Mammary epithelial cell (primary cell): ENCODE measurements at regions not wholly inside any gene's neighbourhood (a gene's known extent, or its start where the extent isn't known, plus 50 kb on each side); places are given as distances from the start of the nearest gene placed in this dataset.

Experiments used
- EZH2 ChIP-seq: IDR thresholded peaks from 2 replicates; pipeline ENCODE4 v1.6.1; 2012; ENCODE audit warnings: low read length, inconsistent platforms, borderline replicate concordance
- TF ChIP-seq, protein P1 (sequence below), 2 donors: IDR thresholded peaks in 1 of 2; conservative IDR thresholded peaks in 1 of 2; 2 replicates each; pipeline ENCODE4 v1.5.1; 2011 to 2012; ENCODE audit warnings: inconsistent platforms in 2 of 2, low read length in 2 of 2, mild to moderate bottlenecking in 2 of 2, control low read depth in 1 of 2, low read depth in 1 of 2; ENCODE audit not compliant: insufficient read depth in 1 of 2; ENCODE audit errors: extremely low read depth in 1 of 2

DNA sequence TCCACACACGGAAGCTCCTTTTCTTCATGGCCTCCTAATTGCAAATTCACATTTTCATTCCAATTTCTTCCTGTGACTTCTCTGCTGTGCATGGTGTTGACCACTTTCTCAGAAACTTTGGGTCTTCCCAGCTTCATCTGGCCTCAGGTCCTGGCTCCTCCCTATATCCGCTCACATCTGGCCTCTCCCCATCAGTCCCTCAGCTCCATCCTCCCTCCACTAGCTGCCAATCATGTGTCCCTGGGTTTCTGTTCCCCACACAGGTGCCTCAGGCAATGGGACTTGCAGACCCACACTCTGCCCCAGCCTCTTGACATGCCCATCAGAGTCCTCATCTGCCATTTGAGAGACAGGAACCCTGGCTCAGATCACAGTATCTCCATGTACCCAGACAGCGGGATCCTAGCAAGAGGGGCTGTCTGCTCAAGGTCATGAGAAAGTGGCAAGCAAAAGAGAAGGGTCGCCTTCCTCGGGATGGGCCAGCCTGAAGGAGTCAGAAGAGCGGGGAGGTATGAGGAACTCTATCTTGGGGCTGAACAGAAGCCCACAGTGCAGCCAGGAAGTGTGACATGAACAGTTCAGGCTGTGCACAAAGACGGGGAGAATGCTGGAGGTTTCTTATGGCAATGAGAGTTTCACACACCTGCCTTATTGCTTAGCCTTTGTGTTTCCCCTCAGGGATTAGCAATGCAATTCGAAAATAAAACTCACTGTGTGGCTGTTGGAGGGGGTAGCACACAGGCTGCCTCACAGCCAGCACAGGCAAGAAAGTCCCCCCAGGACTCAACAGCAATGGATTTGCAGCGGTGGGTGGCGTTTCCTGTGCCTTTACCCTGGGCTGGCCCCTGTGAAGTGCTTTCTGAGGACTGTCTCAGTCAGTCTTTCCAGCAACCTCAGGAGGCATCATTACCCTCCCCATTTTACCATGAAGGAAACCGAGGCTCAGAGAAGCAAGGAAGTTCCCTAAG, 69.5 kb downstream of the COPS8 start:
- TF ChIP-seq EZH2 = no peak
- TF ChIP-seq, protein P1, sequence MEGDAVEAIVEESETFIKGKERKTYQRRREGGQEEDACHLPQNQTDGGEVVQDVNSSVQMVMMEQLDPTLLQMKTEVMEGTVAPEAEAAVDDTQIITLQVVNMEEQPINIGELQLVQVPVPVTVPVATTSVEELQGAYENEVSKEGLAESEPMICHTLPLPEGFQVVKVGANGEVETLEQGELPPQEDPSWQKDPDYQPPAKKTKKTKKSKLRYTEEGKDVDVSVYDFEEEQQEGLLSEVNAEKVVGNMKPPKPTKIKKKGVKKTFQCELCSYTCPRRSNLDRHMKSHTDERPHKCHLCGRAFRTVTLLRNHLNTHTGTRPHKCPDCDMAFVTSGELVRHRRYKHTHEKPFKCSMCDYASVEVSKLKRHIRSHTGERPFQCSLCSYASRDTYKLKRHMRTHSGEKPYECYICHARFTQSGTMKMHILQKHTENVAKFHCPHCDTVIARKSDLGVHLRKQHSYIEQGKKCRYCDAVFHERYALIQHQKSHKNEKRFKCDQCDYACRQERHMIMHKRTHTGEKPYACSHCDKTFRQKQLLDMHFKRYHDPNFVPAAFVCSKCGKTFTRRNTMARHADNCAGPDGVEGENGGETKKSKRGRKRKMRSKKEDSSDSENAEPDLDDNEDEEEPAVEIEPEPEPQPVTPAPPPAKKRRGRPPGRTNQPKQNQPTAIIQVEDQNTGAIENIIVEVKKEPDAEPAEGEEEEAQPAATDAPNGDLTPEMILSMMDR (conservative IDR thresholded peaks at IDR 0.05 in 1 of 2, IDR thresholded peaks at IDR 0.05 in 1 of 2; ENCODE audit: extremely low read depth in 1 of 2, insufficient read depth in 1 of 2, low read depth in 1 of 2, low read length in 2 of 2) = no peak
